NOMO-1 treated with DMSO at 0.1 percent for 48 hours (cell line): ENCODE measurements at regions not wholly inside any gene's neighbourhood (a gene's known extent, or its start where the extent isn't known, plus 50 kb on each side); places are given as distances from the start of the nearest gene placed in this dataset.

Source experiments
- DNase-seq: peaks from one replicate; lab custom pipeline; 2025; ENCODE audit not compliant: unreplicated experiment; lab: John Stamatoyannopoulos, UW

DNA sequence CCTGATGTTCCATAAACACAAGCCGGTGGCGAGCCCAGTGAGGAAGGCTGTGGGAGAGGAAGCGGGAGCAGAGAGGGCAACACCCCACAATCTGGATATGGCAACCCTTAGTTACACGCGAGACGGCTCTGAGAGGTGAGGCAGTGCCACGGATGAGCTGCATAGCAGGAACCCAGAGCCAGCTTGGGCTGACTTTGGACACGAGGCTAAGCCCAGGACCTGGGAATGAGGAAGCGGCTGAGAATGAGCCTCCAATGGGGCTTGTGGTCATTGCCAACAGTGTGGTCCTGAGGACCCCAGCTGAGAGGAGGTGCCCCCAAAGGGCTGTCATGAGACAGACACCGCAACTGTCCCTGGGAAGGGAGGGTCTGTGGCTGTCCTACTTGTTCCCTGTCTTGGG lies 160.0 kb upstream of the SMIM23 start:
- no peak for DNase-seq

DNA sequence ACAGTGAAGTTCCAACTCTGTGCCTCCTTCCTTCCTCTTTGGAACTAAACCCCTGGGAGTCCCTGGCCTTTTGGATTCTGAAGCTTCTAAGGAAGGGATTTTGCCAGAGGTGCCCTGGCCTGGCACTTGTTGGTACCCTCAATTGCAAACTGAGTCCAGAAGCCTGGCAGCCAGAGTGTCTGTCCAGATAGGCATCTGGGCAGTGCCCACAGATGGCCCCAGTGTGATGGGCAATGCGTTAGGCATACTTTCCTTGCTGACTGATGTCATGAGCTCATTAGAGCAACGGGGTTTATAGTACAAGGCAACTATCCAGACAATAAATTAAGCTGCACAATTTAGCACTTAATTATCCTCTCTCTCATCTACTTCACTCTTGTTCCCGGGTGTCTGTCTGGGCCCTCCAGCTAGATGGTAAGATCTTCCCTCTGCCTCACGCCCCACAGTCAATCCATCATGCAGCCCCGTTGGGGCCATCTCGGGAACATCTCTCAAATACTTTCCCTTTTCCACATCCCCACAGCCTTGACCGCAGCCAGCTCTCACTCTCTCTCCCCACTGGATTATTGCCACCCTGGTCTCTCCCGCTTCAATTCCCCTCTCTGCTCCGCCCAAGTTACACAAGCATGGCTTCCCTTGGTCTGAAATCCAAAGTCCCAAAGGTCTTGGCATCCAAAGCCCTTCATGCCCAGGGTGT lies 157.5 kb upstream of the SMIM23 start:
- DNase-seq: no peak

DNA sequence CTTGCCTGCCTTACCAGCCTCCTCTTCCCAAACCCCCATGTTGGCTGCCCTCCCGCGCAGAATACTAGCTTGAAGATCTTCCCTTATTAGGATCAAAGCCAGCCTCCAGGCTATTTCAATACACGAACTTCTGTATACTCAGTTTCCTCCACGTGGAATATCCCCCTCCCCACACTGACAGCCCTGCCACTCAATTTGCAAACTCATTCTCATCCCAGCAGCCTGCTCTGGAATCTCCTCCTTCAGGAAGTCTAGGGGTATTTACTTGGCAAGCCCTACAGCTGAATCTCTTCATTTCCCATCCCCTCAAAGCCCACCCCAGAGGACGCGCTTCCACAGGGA lies 157.0 kb upstream of the SMIM23 start:
- no peak for DNase-seq

DNA sequence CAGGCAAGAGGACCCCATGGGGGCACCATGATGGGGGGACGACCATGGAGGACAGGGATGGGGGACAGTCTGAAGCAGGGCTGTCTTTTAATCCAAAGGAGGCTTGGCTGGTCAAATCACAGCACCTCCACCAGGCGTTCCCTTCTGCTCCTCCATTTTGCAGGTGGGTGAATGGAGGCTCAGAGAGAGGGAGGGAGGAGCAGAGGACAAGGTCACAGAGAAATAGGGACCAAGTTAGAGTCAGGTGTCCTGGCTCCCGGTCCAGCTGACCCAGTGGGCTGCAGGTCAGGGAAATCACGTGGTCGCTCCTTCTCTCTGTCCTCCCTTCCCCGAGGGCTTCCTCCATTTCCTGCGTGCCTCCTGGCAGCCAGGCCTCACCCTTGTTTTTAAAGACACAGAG lies 156.4 kb upstream of the SMIM23 start:
- no peak for DNase-seq

DNA sequence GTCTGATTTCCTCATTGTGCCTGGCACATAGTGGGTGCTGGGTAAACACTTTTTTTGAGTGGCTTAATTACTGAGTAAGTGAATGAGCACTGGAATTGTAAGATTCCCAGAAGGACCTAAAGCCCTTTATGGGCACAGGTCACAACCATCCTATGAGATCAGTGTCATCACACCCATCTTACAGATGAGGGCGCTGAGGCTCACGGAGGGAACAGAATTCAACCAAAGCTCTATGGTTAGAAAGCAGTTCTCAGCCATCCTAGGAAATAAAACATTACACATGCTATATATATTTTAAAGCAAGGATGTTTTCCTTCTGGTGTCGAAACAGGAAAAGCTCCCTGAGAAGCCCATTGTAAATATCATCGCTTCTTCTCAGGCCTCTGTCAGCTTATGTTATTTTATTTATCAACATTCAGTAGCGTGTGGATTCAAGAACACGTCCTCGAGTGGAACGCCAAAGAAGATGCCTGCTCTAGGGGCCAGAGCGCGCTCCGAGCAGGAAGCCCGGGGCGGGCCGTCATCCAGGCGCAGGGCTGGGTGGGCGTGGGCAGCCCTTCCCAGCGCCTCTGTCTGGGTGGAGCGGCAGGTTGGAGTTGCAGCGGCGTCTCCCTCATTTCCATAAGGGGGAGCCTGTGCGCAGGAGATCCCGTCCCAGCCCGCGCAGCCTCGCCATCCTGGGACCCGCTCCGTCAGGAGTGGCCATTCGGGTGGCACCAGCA lies 155.8 kb upstream of the SMIM23 start:
- peak; percentile 9 for DNase-seq

DNA sequence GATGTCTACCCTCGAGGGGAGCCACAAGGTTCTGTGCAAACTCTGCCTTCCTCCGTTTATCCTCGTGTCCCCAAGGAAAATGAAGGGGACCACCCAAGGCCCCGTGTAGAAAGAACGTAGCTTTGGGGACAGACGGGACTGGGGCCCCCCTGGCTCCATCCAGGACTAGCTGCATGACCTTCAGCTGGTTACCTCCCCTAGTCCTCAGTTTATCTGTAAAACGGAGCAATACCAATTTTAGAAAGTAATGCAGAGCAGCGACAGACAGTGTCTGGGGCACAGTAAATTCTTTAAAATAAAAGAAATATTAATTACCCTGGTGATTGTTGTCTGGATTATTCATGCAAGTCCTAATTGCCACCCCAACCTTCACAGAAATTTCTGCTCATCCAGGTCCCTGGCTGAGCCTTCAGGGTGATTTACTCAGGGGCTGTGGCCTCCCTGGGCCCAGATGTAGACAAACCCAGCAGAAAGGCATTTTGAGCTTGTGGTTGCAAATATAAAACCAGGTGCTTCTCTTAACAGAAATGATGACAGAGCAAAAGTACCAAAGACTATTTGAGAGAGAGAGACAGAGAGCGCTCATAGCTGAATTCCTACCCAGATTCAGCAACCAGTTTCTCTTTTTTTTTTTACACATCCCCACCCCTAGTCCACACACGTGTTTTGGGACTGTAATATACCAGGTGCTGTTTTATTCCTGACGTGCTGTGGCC lies 155.1 kb upstream of the SMIM23 start:
- no peak for DNase-seq

DNA sequence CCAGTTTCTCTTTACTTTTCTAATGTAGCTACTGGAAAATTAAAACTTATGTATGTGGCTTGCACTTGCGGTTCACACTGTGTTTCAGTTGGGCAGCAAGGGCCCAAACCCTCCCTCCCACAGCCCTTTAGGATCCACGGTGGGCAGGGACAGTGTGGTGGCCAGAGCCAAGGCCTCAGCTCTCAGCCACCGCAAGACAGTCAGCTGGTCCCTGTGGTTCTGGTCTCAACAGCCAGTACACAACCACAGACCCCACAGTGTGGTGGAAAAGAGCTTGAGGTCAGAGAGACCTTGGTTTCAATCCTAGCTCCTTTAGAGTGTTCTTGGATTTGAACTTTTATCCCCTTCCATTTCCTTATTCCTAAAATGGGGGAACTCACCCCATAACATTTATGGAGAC lies 153.0 kb upstream of the SMIM23 start:
- DNase-seq: no peak

DNA sequence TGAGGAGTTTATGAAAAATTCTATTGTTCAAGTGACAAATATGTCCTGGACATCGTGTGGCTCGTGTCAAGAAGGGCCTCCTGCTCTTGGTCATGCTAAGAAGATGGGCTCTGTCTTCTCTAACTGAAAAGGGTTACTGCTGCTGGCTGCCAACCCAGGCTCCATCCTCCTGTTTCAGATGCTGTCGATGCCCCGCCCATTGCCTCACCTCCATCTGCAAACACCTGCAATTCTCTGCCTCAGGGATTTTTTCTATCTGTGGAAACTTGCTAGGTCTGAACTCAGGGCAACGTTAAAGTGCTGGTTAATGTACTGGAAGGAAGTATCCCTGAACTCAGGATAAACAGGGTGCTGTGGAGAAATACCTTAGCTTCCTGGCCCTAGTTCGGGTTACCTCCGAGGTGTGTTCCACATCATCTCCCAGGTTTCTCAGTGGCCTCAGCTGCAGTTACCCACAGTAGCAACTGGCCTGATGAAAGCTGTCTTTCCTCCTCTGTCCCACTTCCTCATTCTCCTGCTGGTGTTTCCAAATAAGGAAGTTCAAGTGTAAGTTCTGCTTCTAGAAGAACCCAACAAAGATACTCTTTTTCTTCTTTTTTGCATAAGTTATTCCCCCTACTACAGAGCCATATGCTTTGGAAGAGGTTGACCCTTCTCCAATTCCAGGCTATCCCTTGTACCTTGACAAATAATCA lies 151.7 kb upstream of the SMIM23 start:
- peak; percentile 92 for DNase-seq

DNA sequence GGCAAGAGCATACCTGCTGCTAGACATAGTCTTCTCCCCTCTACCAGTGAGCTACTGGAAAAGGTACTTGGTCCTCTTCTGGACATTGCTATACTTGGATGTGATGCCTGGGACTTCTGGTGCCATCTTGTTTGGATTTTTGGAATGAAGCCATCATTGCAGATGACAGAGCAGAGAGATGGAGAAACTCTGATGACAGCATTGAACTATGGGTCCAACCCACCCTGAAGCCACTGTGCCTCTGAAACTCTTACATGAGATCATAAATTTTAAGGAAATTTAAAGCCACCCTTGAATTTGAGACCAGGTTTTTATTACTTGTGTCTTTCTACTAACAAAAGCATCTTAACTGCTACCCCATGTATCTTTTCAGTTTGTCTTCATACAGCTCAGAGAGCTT lies 151.1 kb upstream of the SMIM23 start:
- DNase-seq: no peak

DNA sequence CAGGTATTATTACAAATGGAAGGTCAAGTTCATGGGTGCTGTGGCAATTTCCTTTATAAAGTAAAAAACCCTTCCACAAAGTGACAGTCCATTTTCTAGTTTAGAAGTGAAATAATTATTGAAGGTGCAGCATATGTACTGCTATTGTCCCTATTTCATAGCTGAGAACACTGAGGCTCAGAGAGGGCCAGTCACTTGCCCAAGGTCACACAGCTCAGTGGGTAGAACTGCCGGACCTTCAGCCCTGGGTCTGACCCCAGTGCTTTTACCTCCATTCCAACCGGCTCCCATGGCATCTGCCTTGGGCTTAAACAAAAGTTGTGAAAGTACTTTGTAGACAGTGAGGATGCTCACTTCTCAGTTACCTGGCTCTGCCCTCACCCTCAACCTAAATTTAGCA lies 150.6 kb upstream of the SMIM23 start:
- no peak for DNase-seq

DNA sequence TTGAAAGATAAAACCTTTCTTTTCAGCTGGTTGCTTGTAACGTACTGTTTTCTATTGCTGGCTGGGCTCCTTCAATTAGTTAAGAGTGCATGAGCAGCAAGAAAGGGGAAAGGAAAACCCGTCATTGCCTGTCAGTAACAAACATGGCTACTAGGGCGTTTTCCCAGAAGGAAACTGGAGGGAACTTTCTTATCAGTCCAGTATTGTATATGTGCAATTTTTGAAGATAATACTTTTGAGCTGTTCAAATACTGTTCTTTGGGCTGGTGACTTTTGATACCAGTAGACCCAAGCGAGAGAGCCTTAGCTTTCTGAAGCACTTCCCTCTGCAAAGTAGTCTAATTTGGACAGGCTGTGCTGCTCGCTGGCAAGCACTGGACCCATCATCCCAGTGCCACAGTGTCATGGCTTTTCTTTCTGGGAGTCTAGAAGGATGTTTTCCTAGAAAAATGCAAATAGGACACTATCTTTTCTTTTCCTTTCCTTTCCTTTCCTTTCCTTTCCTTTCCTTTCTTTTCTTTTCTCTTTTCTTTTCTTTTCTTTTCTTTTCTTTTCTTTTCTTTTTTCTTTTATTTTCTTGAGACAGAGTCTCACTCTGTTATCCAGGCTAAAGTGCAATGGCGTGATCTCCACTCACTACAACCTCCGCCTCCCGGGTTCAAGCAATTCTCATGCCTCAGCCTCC lies 149.9 kb upstream of the SMIM23 start:
- no peak for DNase-seq

DNA sequence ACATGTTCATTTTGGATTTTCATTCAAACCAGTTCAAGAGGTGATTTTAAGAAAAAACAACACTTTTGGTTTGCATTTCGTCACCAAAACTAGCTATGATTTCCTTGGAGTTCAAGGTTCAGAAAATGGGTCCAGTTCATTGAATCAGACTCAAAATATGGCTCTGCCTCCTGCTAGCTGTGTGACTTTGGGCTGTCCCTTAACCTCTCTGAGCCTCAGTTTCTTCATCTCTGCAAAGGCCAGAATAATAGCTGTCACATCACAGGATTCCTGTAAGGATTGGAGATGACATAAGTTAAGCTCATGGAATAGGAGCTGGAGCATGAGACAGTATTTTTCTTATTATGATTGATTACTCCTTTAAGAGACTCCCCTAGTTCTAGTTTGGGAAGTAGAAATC lies 147.8 kb upstream of the SMIM23 start:
- no peak for DNase-seq

DNA sequence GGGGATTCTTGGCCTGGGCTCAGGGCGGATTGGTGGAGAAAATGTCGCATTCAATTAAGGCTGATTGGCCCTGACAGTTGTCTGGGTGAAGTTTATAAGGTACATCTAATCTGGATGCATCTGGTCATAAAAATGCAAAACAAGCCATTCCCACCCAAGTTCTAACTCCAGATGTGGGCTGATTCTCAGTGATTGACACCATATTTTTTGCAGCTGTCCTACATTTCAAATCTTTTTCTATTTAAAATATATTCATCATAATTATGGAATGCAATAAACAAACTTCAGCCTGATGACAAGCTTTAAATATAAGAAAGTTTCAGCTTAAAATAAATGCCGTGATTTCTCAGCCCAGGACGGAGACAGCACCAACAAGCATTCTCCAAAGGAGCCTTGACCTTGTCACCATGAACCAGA lies 146.4 kb upstream of the SMIM23 start:
- no peak for DNase-seq

DNA sequence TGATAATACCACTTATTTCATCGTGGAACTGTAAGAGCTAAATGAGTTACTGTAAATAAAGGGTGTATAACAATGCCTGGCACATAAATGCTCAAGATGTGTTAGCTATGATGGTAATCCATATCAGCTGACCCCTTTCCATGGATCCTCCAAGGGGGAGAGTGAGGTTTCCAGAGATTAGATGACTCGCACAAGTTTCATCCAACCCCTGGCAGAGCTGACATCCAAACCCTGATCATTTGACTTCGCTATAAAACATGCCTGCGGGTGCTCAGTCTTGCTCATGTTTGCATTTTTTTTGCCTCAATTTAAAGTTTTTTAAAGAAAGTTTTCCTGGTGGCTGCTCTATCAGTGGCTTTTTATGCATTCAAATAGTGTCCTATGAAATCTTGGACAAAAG lies 145.7 kb upstream of the SMIM23 start:
- DNase-seq: no peak

DNA sequence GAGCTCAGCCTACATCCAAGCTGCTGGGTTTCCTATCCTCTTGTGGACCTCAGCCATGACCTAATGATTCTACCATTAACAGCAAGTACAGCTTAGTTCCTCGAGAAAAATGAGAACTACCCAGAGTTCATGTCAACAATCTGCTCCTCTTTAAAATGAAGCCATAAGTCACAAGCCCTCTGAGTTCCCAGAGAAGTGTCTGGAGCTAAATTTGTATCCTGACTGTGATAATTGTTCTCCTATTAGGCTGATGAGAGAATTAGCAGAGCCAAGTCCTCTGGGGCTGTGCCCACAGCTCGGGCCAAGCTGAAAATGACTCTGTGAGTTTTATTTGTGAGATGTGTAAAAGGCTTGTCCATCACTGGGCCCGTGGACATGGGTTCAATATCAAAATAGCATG lies 145.1 kb upstream of the SMIM23 start:
- DNase-seq: no peak

DNA sequence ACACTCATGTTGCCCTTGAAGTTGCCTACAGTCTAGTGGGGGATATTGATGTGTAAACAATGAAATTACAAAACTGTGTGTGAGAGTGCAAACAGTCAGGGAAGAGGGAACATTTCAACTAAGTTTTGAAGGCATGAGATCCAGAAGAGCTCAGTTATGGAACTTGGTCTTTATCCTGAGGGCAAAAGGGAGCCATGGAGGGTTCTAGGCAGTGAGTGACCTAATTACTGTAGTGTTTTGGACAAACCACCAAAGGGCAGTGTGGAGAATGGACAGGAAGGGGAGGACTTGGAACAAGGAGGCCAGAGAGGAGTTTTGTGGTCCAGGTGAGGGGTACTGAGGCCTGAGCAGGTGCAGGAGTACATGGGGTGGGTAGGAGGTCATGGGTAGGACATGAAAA lies 143.7 kb upstream of the SMIM23 start:
- DNase-seq: no peak

DNA sequence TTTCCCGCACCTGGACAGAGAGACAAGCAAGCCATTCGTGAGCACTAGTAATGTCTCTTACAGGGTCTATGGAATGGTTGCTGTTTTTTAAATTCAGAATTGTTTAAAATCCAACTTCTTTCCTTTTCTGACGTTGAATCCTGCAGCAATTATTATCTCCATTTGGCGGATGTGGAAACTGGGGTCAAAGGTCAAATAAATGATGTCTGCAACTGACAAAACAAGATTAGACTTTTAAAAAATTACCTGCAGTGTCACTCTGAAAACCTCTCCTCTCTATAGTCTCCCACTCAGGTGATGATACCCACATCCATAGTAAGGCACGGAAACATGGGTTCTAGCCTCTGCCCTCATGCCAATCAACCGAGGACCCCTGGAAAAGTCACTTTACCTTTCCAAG lies 142.7 kb upstream of the SMIM23 start:
- no peak for DNase-seq

DNA sequence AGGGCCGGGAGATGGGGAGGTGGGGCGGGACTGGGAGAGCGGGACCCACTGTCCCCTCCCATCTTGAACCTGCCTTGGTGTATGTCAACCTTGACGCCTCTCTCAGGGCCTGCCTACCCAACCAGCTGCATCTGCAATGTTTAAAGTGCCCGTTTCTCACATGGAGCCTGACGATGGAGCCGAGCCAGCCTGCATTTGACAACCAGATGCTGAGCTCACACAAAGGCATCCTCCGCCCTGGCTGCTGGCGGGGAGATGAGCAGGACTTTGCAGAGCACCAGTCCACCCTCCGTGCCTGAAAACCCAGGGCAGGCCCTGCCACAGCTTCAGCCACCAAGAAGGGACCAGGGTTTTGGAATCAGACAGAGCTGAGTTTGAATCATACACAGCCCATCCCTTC lies 141.1 kb upstream of the SMIM23 start:
- DNase-seq: no peak

DNA sequence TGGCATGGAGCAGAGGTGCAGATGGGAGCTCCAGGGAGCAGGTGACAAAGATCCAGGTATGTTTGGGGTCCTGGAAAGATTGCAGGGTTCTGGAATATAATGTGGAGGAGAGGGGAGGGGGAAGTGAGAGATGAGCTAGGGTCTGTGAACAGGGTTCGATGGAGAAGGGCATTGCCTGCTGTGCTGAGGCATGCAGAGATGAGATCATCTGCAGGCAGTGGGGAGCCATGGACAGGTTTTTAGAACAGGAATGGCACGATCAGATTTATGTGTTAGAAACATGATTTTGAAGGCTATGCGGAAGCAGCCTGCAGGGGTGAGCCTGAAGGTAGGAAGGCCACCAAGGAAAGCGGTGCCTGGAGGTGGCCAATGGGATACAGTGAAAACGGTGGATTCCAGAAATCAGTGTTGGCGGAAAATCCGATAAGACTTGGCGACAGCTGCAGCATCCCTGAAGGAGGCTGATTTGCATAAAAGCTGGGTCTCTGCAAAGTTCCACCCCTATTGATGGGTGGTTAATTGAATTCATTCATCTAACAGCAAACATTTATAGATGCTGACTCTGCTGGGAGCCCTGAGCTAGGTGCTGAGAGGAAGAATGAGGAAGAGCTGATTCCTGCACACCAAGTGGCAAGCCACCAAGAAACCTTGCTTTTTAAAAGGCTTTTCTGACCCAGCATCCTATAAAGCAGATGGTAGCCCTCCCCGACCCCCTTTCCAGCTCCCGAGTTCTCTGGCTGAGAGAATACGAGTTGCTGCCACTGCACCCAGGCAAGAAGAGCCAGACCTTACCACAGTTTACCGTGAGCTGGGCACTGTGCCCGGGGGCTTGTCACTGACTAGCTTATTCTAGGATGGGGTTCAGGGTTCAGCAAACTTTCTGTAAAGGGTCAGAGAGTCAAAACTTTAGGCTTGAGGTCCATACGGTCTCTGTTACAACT lies 139.2 kb upstream of the SMIM23 start:
- no peak for DNase-seq
